SU-DHL-6 (cell line): ENCODE measurements at regions not wholly inside any gene's neighbourhood (a gene's known extent, or its start where the extent isn't known, plus 50 kb on each side); places are given as distances from the start of the nearest gene placed in this dataset.

Source experiments
- EZH2phosphoT487 ChIP-seq: fragments of 200-600 bp; sonication (generic), shearing (Covaris generic); conservative IDR thresholded peaks from 2 replicates; pipeline ENCODE4 v1.6.1; 2018; ENCODE audit warnings: mild to moderate bottlenecking, antibody characterized with exemption, low read length, moderate library complexity, mixed read lengths
- TF ChIP-seq, protein P1 (sequence below): fragments of 200-600 bp; sonication (generic); IDR thresholded peaks from one replicate; pipeline ENCODE4 v1.5.1; 2017; ENCODE audit warnings: antibody characterized with exemption, mild to moderate bottlenecking, low read length, moderate library complexity; ENCODE audit not compliant: insufficient read depth, poor library complexity, severe bottlenecking

- TF ChIP-seq, protein P1, sequence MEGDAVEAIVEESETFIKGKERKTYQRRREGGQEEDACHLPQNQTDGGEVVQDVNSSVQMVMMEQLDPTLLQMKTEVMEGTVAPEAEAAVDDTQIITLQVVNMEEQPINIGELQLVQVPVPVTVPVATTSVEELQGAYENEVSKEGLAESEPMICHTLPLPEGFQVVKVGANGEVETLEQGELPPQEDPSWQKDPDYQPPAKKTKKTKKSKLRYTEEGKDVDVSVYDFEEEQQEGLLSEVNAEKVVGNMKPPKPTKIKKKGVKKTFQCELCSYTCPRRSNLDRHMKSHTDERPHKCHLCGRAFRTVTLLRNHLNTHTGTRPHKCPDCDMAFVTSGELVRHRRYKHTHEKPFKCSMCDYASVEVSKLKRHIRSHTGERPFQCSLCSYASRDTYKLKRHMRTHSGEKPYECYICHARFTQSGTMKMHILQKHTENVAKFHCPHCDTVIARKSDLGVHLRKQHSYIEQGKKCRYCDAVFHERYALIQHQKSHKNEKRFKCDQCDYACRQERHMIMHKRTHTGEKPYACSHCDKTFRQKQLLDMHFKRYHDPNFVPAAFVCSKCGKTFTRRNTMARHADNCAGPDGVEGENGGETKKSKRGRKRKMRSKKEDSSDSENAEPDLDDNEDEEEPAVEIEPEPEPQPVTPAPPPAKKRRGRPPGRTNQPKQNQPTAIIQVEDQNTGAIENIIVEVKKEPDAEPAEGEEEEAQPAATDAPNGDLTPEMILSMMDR: no peak
- no peak for TF ChIP-seq EZH2phosphoT487
These were observed 150.6 kb upstream of the TSC22D1 start for GRCh38 chr13:44726778-44727177.
